H1 (cell line): ENCODE measurements at regions not wholly inside any gene's neighbourhood (a gene's known extent, or its start where the extent isn't known, plus 50 kb on each side); places are given as distances from the start of the nearest gene placed in this dataset.

ENCODE experiments used
- CTCF ChIA-PET: fragments of 300-600 bp; sonication (Branson Sonifier 250); formaldehyde crosslinking; loops from one replicate; lab custom pipeline; 2021; ENCODE audit not compliant: partially characterized antibody; lab: Charles Lee
- POLR2A ChIA-PET: fragments of 300-600 bp; sonication (Branson Sonifier 250); formaldehyde crosslinking; loops from one replicate; lab custom pipeline; 2021; ENCODE audit warnings: inconsistent platforms; ENCODE audit not compliant: partially characterized antibody; lab: Charles Lee
- DNase-seq, 2 experiments: peaks; one replicate each; pipeline versions ENCODE4 v3.0.0 to v3.0.0-alpha.2; 2010 to 2022; ENCODE audit warnings: low spot score in 2 of 2, low read depth in 1 of 2, mixed read lengths in 1 of 2
- FAIRE-seq: peaks from 2 replicates; lab custom pipeline; 2011; peaks lifted over from hg19 to GRCh38; lab: Jason Lieb, UNC
- H2AFZ ChIP-seq: 2 replicates; pipeline ENCODE4 v1.8.1; 2012; ENCODE audit warnings: low read length, inconsistent platforms
- H2AK5ac ChIP-seq: 2 replicates; pipeline ENCODE4 v1.6.1; 2013; ENCODE audit warnings: low read depth, low read length
- H2BK120ac ChIP-seq: replicated peaks from 2 replicates; pipeline ENCODE3; 2013; ENCODE audit warnings: low read depth, low read length, inconsistent platforms
- H2BK12ac ChIP-seq: 2 replicates; pipeline ENCODE4 v1.6.1; 2013; ENCODE audit warnings: low read depth, low read length
- H2BK15ac ChIP-seq: 2 replicates; pipeline ENCODE4 v1.6.1; 2013; ENCODE audit warnings: low read length
- H2BK20ac ChIP-seq: 2 replicates; pipeline ENCODE4 v1.6.1; 2013; ENCODE audit warnings: low read length
- H2BK5ac ChIP-seq: 2 replicates; pipeline ENCODE4 v1.6.1; 2013; ENCODE audit warnings: low read depth, low read length
- H3K14ac ChIP-seq: 2 replicates; pipeline ENCODE4 v1.6.1; 2013; ENCODE audit warnings: inconsistent platforms; ENCODE audit not compliant: insufficient read length
- H3K18ac ChIP-seq: 2 replicates; pipeline ENCODE4 v1.6.1; 2013; ENCODE audit warnings: low read length; ENCODE audit errors: extremely low read depth
- H3K23ac ChIP-seq: 2 replicates; pipeline ENCODE4 v1.6.1; 2013; ENCODE audit warnings: inconsistent platforms; ENCODE audit not compliant: insufficient read length
- H3K23me2 ChIP-seq: 2 replicates; pipeline ENCODE4 v1.6.1; 2013; ENCODE audit warnings: low read depth, low read length
- H3K27ac ChIP-seq: 2 replicates; pipeline ENCODE4 v1.6.1; 2011; ENCODE audit warnings: low read depth, low read length, inconsistent platforms
- H3K27me3 ChIP-seq, 4 experiments: replicated peaks in 1 of 4; 1 replicate in 1 of 4; 2 replicates in 3 of 4; pipeline versions ENCODE4 v1.6.1 to v1.8.1; 2011 to 2013; ENCODE audit warnings: low read length in 3 of 4, mild to moderate bottlenecking in 3 of 4, inconsistent platforms in 2 of 4, mixed read lengths in 2 of 4, moderate library complexity in 1 of 4; ENCODE audit not compliant: control insufficient read depth in 3 of 4, insufficient read depth in 3 of 4; ENCODE audit errors: extremely low read depth in 1 of 4
- H3K36me3 ChIP-seq, 4 experiments: 2 replicates each; pipeline versions ENCODE4 v1.6.1 to v1.8.1; 2011 to 2013; ENCODE audit warnings: mild to moderate bottlenecking in 4 of 4, low read length in 3 of 4, moderate library complexity in 2 of 4, control low read depth in 1 of 4, inconsistent platforms in 1 of 4; ENCODE audit not compliant: insufficient read depth in 4 of 4, control insufficient read depth in 2 of 4
- H3K4ac ChIP-seq: replicated peaks from 2 replicates; pipeline ENCODE3; 2013; ENCODE audit warnings: low read length, low read depth, mixed read lengths, inconsistent platforms; ENCODE audit not compliant: insufficient read length
- H3K4me1 ChIP-seq, 4 experiments: replicated peaks in 1 of 4; 1 replicate in 1 of 4; 2 replicates in 3 of 4; pipeline versions ENCODE4 v1.6.1 to v1.8.1; 2011 to 2013; ENCODE audit warnings: low read length in 3 of 4, inconsistent platforms in 2 of 4, mixed read lengths in 1 of 4; ENCODE audit not compliant: insufficient read depth in 4 of 4, control insufficient read depth in 3 of 4
- H3K4me2 ChIP-seq, 2 experiments: 2 replicates each; pipeline versions ENCODE4 v1.6.1 to v1.8.1; 2011 to 2013; ENCODE audit warnings: low read depth in 2 of 2, low read length in 2 of 2, control low read depth in 1 of 2, inconsistent platforms in 1 of 2, mild to moderate bottlenecking in 1 of 2; ENCODE audit not compliant: insufficient read depth in 1 of 2
- H3K4me3 ChIP-seq, 4 experiments: fragments of 200-600, 300-600 bp in 1 of 4; sonication (generic), shearing (Covaris generic), sonication (Bioruptor Twin) in 1 of 4; 2 replicates each; pipeline versions ENCODE4 v1.5.1 to v1.8.1; 2011 to 2016; ENCODE audit warnings: low read length in 4 of 4, low read depth in 3 of 4, control low read depth in 2 of 4, inconsistent platforms in 2 of 4, mild to moderate bottlenecking in 2 of 4, mixed read lengths in 1 of 4, moderate library complexity in 1 of 4; ENCODE audit not compliant: insufficient read depth in 2 of 4; ENCODE audit errors: extremely low read depth in 1 of 4
- H3K56ac ChIP-seq: replicated peaks from 2 replicates; pipeline ENCODE3; 2013; ENCODE audit warnings: low read depth, mild to moderate bottlenecking, mixed read lengths, low read length, inconsistent platforms; ENCODE audit not compliant: insufficient read length
- H3K79me1 ChIP-seq: 2 replicates; pipeline ENCODE4 v1.6.1; 2013; ENCODE audit warnings: low read depth, low read length, control low read depth
- H3K79me2 ChIP-seq, 2 experiments: 2 replicates each; pipeline versions ENCODE4 v1.6.1 to v1.8.1; 2012 to 2013; ENCODE audit warnings: low read length in 2 of 2, mild to moderate bottlenecking in 2 of 2, inconsistent platforms in 1 of 2; ENCODE audit not compliant: insufficient read depth in 2 of 2, control insufficient read depth in 1 of 2
- H3K9ac ChIP-seq, 4 experiments: replicated peaks in 1 of 4; 1 replicate in 1 of 4; 2 replicates in 3 of 4; pipeline versions ENCODE4 v1.6.1 to v1.8.1; 2011 to 2013; ENCODE audit warnings: low read depth in 3 of 4, low read length in 3 of 4, control low read depth in 2 of 4, mild to moderate bottlenecking in 2 of 4, moderate library complexity in 2 of 4, inconsistent platforms in 1 of 4; ENCODE audit errors: extremely low read depth in 1 of 4
- H3K9me3 ChIP-seq, 2 experiments: 2 replicates each; pipeline versions ENCODE4 v1.6.1 to v1.8.1; 2012 to 2013; ENCODE audit warnings: mild to moderate bottlenecking in 2 of 2, moderate library complexity in 2 of 2, control low read depth in 1 of 2, inconsistent platforms in 1 of 2, low read depth in 1 of 2, low read length in 1 of 2, mixed read lengths in 1 of 2; ENCODE audit not compliant: insufficient read depth in 2 of 2
- H4K20me1 ChIP-seq, 2 experiments: replicated peaks in 1 of 2; 2 replicates each; pipeline versions ENCODE3 to v1.8.1; 2011 to 2013; ENCODE audit warnings: inconsistent platforms in 2 of 2, low read length in 2 of 2, mild to moderate bottlenecking in 1 of 2; ENCODE audit not compliant: insufficient read depth in 2 of 2, control insufficient read depth in 1 of 2
- H4K5ac ChIP-seq: 2 replicates; pipeline ENCODE4 v1.6.1; 2013; ENCODE audit warnings: low read length, low read depth, mixed read lengths, inconsistent platforms; ENCODE audit not compliant: insufficient read length
- H4K8ac ChIP-seq: 2 replicates; pipeline ENCODE4 v1.8.0; 2013; ENCODE audit warnings: mild to moderate bottlenecking, moderate library complexity, low read length, inconsistent platforms; ENCODE audit not compliant: insufficient read depth; ENCODE audit errors: extremely low read depth
- H4K91ac ChIP-seq: replicated peaks from 2 replicates; pipeline ENCODE3; 2013; ENCODE audit warnings: low read length, mixed read lengths, inconsistent platforms; ENCODE audit not compliant: insufficient read length
- RAD21 ChIP-seq, 2 experiments: IDR thresholded peaks in 1 of 2; conservative IDR thresholded peaks in 1 of 2; 2 replicates each; pipeline ENCODE4 v1.6.1; 2011; ENCODE audit warnings: low read depth in 2 of 2, low read length in 2 of 2, improper control_type of control experiment in 1 of 2, inconsistent platforms in 1 of 2, mild to moderate bottlenecking in 1 of 2, moderate library complexity in 1 of 2
- SIN3A ChIP-seq, 2 experiments: IDR thresholded peaks in 1 of 2; conservative IDR thresholded peaks in 1 of 2; 2 replicates each; pipeline ENCODE4 v1.6.1; 2011 to 2012; ENCODE audit warnings: low read length in 2 of 2, improper control_type of control experiment in 1 of 2, low read depth in 1 of 2, mild to moderate bottlenecking in 1 of 2

- H3K9me3 ChIP-seq, result no peaks in the 10 kb centered on the region
- FAIRE-seq (no peak), DNase-seq (no peak)
- no peak overlapping the region for H4K91ac ChIP-seq
- no peak overlapping the region for H3K4me2 ChIP-seq
- H2AK5ac ChIP-seq, result no peak overlapping the region
- H3K79me1 ChIP-seq, result no peaks in the 10 kb centered on the region
- H3K4me1 ChIP-seq, result peaks cover 0 to 8% (median 4%) of the 10 kb centered on the region in 4 experiments; a peak in 5 of 7 replicates
- H3K36me3 ChIP-seq, result no peaks in the 10 kb centered on the region
- H2AFZ ChIP-seq, result no peak overlapping the region
- no peak overlapping the region for H3K4me3 ChIP-seq
- no peak overlapping the region for H4K8ac ChIP-seq
- TF ChIP-seq RAD21 (IDR thresholded peaks at IDR 0.05 in 1 of 2, conservative IDR thresholded peaks at IDR 0.05 in 1 of 2; ENCODE audit: low read depth in 2 of 2, low read length in 2 of 2) (no peak), SIN3A (conservative IDR thresholded peaks at IDR 0.05 in 1 of 2, IDR thresholded peaks at IDR 0.05 in 1 of 2; ENCODE audit: low read depth in 1 of 2, low read length in 2 of 2) (no peak)
- no peaks in the 10 kb centered on the region for H3K27me3 ChIP-seq
- H2BK120ac ChIP-seq, result no peak overlapping the region
- no peak overlapping the region for H2BK12ac ChIP-seq
- no peak overlapping the region for H3K27ac ChIP-seq
- no peak overlapping the region for H2BK20ac ChIP-seq
- no peaks in the 10 kb centered on the region for H3K79me2 ChIP-seq
- ChIA-PET CTCF (interaction anchor here (5.6 kb wide), 1 partner anchor 25 kb away, joined by 27 read pairs; no protein-coding TSS in a partner anchor), POLR2A (no interaction called here)
- H2BK15ac ChIP-seq, result no peak overlapping the region
- no peak overlapping the region for H3K4ac ChIP-seq
- H3K14ac ChIP-seq, result no peak overlapping the region
- no peak overlapping the region for H3K18ac ChIP-seq
- no peak overlapping the region for H4K5ac ChIP-seq
- no peak overlapping the region for H3K9ac ChIP-seq
- no peaks in the 10 kb centered on the region for H4K20me1 ChIP-seq
- H3K23me2 ChIP-seq, result no peaks in the 10 kb centered on the region
- H3K56ac ChIP-seq, result no peak overlapping the region
- no peak overlapping the region for H3K23ac ChIP-seq
- H2BK5ac ChIP-seq, result no peak overlapping the region
Measured at GRCh38 chr3:64998317-64998716, 310.5 kb upstream of the ADAMTS9 start.
